Osteoblast (primary cell): ENCODE measurements at regions not wholly inside any gene's neighbourhood (a gene's known extent, or its start where the extent isn't known, plus 50 kb on each side); places are given as distances from the start of the nearest gene placed in this dataset.
A peak's percentile ranks its signal among the peaks of the same experiment; 100 is the strongest.
"Not testable (repeated sequence)": the region's sequence is repeated elsewhere in the genome, so short reads cannot be mapped to it uniquely, and the experiment has no call there.

Source experiments
- DNase-seq: peaks from one replicate; pipeline ENCODE4 v3.0.0; 2011; ENCODE audit warnings: low spot score, mixed read lengths; ENCODE audit not compliant: insufficient read length; ENCODE audit errors: missing footprints
- H2AFZ ChIP-seq: 2 replicates; pipeline ENCODE4 v1.6.0; 2011; ENCODE audit warnings: mild to moderate bottlenecking, low read length
- H3K27ac ChIP-seq: 2 replicates; pipeline ENCODE4 v1.5.1; 2011; ENCODE audit warnings: mild to moderate bottlenecking, low read depth, low read length, moderate library complexity
- H3K27me3 ChIP-seq: 2 replicates; pipeline ENCODE4 v1.6.0; 2012; ENCODE audit warnings: mild to moderate bottlenecking, control low read depth, inconsistent platforms, low read length, moderate library complexity; ENCODE audit not compliant: insufficient read depth
- H3K36me3 ChIP-seq: 2 replicates; pipeline ENCODE4 v1.5.1; 2011; ENCODE audit warnings: mild to moderate bottlenecking, low read length, control low read depth, moderate library complexity; ENCODE audit not compliant: insufficient read depth
- H3K4me1 ChIP-seq: 2 replicates; pipeline ENCODE4 v1.5.1; 2011; ENCODE audit warnings: mild to moderate bottlenecking, low read length, control low read depth, moderate library complexity; ENCODE audit not compliant: insufficient read depth
- H3K4me2 ChIP-seq: 2 replicates; pipeline ENCODE4 v1.6.0; 2011; ENCODE audit warnings: mild to moderate bottlenecking, low read length; ENCODE audit not compliant: insufficient read depth
- H3K4me3 ChIP-seq: fragments of 200-600 bp; sonication (generic); 3 replicates; pipeline ENCODE4 v1.5.1; 2012; ENCODE audit warnings: mild to moderate bottlenecking, low read length, inconsistent platforms; ENCODE audit not compliant: insufficient read depth
- H3K79me2 ChIP-seq: 2 replicates; pipeline ENCODE4 v1.6.0; 2012; ENCODE audit warnings: mild to moderate bottlenecking, low read length, control low read depth, inconsistent platforms; ENCODE audit not compliant: insufficient read depth
- H3K9me3 ChIP-seq: 2 replicates; pipeline ENCODE4 v1.5.1; 2011; ENCODE audit warnings: low read depth, low read length, control low read depth
- H4K20me1 ChIP-seq: 2 replicates; pipeline ENCODE4 v1.6.0; 2012; ENCODE audit warnings: mild to moderate bottlenecking, low read length, control low read depth; ENCODE audit not compliant: insufficient read depth
- TF ChIP-seq, protein P1 (sequence below): IDR thresholded peaks from 2 replicates; pipeline ENCODE4 v1.5.1; 2011; ENCODE audit warnings: mild to moderate bottlenecking, low read depth, low read length, moderate library complexity; ENCODE audit errors: extremely low read depth

DNA sequence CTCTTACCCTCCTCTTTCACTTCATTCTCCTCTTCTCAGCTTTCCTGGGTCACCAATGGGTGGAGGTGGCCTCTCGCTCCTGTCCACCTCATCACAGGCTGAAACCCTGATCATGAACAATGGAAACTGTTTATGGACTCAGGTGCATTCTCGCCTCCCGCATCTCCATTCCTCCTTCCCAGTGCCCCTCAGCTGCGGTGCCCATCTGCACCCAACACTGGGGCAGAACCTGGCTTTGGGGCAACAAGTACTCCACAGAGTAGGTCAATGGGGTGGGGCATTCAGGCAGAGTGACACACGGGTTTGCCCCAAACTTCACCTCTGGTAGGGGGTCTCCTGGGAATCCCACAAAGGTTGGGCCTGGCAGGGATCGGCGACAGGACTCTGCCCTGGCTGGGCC lies 199.5 kb downstream of the RTP5 start:
- Histone ChIP-seq H3K9me3 (no peaks in the 10 kb centered on the region), H4K20me1 (no peaks in the 10 kb centered on the region)
- no peak for DNase-seq

DNA sequence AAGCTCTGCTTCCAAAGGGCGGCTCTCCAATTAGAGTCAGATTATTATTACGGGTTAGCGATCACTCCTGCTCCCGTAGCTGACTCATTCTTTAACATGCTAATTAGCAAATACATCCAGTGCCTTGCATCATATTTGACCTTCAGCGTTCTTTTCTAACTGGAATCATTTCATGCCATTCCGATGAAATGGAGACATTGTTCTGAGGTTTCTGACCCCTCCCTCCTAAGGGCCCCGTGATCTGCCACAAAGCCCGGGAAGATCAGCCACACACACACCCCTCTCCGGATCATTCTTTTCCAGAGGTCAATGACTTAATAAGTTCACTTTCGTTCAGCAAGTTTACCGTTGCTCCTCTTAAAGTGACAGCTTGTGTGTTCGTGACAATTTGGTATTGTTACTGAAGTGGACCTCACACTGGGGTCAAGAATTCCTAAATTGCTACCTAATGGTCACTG lies 200.4 kb downstream of the RTP5 start:
- H4K20me1 ChIP-seq, H3K4me3 ChIP-seq, H3K36me3 ChIP-seq, DNase-seq, H3K27ac ChIP-seq, H3K27me3 ChIP-seq, H3K4me1 ChIP-seq, H3K79me2 ChIP-seq, H3K9me3 ChIP-seq: not testable (repeated sequence)
- H3K4me2 ChIP-seq = peak overlapping the region; percentile 44
- peak overlapping the region; percentile 61 for H2AFZ ChIP-seq

More for the DNA sequence above, 199.5 kb downstream of the RTP5 start:
- no peak overlapping the region for H3K27ac ChIP-seq
- no peaks in the 10 kb centered on the region for H3K36me3 ChIP-seq
- TF ChIP-seq, protein P1, sequence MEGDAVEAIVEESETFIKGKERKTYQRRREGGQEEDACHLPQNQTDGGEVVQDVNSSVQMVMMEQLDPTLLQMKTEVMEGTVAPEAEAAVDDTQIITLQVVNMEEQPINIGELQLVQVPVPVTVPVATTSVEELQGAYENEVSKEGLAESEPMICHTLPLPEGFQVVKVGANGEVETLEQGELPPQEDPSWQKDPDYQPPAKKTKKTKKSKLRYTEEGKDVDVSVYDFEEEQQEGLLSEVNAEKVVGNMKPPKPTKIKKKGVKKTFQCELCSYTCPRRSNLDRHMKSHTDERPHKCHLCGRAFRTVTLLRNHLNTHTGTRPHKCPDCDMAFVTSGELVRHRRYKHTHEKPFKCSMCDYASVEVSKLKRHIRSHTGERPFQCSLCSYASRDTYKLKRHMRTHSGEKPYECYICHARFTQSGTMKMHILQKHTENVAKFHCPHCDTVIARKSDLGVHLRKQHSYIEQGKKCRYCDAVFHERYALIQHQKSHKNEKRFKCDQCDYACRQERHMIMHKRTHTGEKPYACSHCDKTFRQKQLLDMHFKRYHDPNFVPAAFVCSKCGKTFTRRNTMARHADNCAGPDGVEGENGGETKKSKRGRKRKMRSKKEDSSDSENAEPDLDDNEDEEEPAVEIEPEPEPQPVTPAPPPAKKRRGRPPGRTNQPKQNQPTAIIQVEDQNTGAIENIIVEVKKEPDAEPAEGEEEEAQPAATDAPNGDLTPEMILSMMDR = no peak
- no peak overlapping the region for H3K4me3 ChIP-seq
- H2AFZ ChIP-seq = no peak overlapping the region
- H3K4me1 ChIP-seq = peaks cover 4% of the 10 kb centered on the region
- no peak overlapping the region for H3K4me2 ChIP-seq
- no peaks in the 10 kb centered on the region for H3K79me2 ChIP-seq
- no peaks in the 10 kb centered on the region for H3K27me3 ChIP-seq

DNA sequence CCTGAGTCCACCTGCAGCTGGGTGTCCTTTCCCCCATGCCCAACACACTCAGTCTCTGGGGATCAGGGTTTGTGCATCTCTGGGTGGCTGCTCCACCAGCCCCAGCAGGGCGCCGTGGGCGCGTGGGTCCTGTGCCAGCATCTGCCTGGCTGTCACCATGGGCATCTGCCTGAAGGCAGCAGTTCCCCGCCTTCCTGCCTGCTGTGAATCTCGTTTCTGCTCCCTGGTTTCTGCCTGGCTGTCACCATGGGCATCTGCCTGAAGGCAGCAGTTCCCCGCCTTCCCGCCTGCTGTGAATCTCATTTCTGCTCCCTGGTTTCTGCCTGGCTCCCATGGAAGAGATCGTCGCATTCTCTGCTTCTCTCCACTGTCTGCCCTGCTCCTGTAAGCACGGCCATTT lies 201.2 kb downstream of the RTP5 start:
- not testable (repeated sequence) for H3K27ac ChIP-seq, H3K79me2 ChIP-seq, H3K36me3 ChIP-seq, H3K9me3 ChIP-seq, H4K20me1 ChIP-seq, H3K4me3 ChIP-seq, DNase-seq, H3K4me2 ChIP-seq, H2AFZ ChIP-seq, H3K27me3 ChIP-seq
- peaks cover 14% of the 10 kb centered on the region for H3K4me1 ChIP-seq

- H2AFZ ChIP-seq, H4K20me1 ChIP-seq, H3K27me3 ChIP-seq, H3K36me3 ChIP-seq, DNase-seq, H3K4me2 ChIP-seq, H3K4me3 ChIP-seq, H3K79me2 ChIP-seq, H3K27ac ChIP-seq, H3K9me3 ChIP-seq: not testable (repeated sequence)
- H3K4me1 ChIP-seq = peaks cover 15% of the 10 kb centered on the region
Observed at GRCh38 chr2:242071377-242071776, 201.8 kb downstream of the RTP5 start.

GRCh38 chr2:242071936-242072335 lies 202.4 kb downstream of the RTP5 start:
- H3K27ac ChIP-seq, DNase-seq, H3K9me3 ChIP-seq, H3K4me2 ChIP-seq, H3K36me3 ChIP-seq, H3K79me2 ChIP-seq, H2AFZ ChIP-seq, H3K4me3 ChIP-seq, H3K27me3 ChIP-seq, H4K20me1 ChIP-seq: not testable (repeated sequence)
- H3K4me1 ChIP-seq = peaks cover 15% of the 10 kb centered on the region

GRCh38 chr2:242075168-242075567 lies 205.6 kb downstream of the RTP5 start:
- no peaks in the 10 kb centered on the region for H3K79me2 ChIP-seq
- H3K27me3 ChIP-seq = no peaks in the 10 kb centered on the region
- H3K4me2 ChIP-seq = peak overlapping the region; percentile 19
- peaks cover 14% of the 10 kb centered on the region for H3K4me1 ChIP-seq
- no peaks in the 10 kb centered on the region for H3K36me3 ChIP-seq
- no peaks in the 10 kb centered on the region for H3K9me3 ChIP-seq
- no peak overlapping the region for H3K4me3 ChIP-seq
- H4K20me1 ChIP-seq = no peaks in the 10 kb centered on the region
- no peak overlapping the region for H2AFZ ChIP-seq
- H3K27ac ChIP-seq = no peak overlapping the region
- TF ChIP-seq, protein P1 = no peak
- DNase-seq = no peak
